Cardiac fibroblast (primary cell): ENCODE measurements at regions not wholly inside any gene's neighbourhood (a gene's known extent, or its start where the extent isn't known, plus 50 kb on each side); places are given as distances from the start of the nearest gene placed in this dataset.

Source experiments
- DNase-seq, 2 donors: peaks; one replicate each; pipeline versions ENCODE4 v3.0.0 to v3.0.0-alpha.2; 2010; ENCODE audit warnings: low read depth in 2 of 2
- H3K4me3 ChIP-seq, 2 donors: replicated peaks in 1 of 2; 1 replicate in 1 of 2; 2 replicates in 1 of 2; pipeline ENCODE4 v1.5.1; 2011; ENCODE audit warnings: low read depth in 2 of 2, low read length in 2 of 2, mild to moderate bottlenecking in 2 of 2, moderate library complexity in 1 of 2
- CTCF ChIP-seq: IDR thresholded peaks from one replicate; pipeline ENCODE4 v1.5.1; 2011; ENCODE audit warnings: low read depth, mild to moderate bottlenecking, low read length, inconsistent platforms

- DNase-seq = peak in 1 of 2 donors; percentile 7
- TF ChIP-seq CTCF = no peak
Observed at GRCh38 chr1:10951961-10952360, 60.5 kb upstream of the TARDBP start.

DNA sequence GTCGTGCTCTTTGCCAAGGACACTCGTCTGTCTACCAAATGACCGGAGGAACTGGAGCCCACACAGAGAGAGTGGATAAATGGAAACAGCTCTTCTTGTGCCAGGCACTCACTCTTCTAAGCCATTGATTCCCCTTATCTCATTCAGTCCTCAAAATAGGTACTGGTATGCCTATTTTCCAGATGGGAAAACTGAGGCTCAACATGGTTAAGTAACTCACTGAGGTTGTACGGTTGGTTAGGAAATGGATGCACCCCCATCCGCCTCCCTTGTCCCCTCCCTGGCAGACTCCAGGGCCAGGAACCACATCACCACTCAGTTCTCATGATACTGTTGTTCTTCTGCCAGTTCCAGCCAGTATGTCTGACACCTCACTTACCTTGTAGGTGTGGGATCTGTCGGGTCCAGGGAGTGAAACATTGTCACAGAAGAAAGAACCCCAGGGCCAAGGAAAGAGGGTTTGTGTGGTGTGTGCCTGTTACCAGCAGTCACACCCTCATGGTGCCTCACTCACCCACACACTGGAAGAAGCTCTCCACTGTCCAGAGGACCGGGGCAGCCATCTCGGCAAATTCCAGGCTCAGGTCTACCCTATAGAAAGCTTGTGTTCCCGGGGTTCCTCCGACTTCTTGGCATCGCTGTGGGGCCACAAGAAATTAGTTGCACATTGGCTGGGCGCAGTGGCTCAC lies 58.8 kb upstream of the TARDBP start:
- DNase-seq = no peak
- H3K4me3 ChIP-seq = no peak overlapping the region
- TF ChIP-seq CTCF = no peak

More at GRCh38 chr1:10951961-10952360, 60.5 kb upstream of the TARDBP start:
- no peak overlapping the region for H3K4me3 ChIP-seq

GRCh38 chr1:10957133-10957532 lies 55.3 kb upstream of the TARDBP start:
- DNase-seq = no peak
- no peak overlapping the region for H3K4me3 ChIP-seq
- no peak for TF ChIP-seq CTCF

- no peak overlapping the region for H3K4me3 ChIP-seq
- no peak for TF ChIP-seq CTCF
Observed at GRCh38 chr1:10958614-10959013, 53.8 kb upstream of the TARDBP start.

DNA sequence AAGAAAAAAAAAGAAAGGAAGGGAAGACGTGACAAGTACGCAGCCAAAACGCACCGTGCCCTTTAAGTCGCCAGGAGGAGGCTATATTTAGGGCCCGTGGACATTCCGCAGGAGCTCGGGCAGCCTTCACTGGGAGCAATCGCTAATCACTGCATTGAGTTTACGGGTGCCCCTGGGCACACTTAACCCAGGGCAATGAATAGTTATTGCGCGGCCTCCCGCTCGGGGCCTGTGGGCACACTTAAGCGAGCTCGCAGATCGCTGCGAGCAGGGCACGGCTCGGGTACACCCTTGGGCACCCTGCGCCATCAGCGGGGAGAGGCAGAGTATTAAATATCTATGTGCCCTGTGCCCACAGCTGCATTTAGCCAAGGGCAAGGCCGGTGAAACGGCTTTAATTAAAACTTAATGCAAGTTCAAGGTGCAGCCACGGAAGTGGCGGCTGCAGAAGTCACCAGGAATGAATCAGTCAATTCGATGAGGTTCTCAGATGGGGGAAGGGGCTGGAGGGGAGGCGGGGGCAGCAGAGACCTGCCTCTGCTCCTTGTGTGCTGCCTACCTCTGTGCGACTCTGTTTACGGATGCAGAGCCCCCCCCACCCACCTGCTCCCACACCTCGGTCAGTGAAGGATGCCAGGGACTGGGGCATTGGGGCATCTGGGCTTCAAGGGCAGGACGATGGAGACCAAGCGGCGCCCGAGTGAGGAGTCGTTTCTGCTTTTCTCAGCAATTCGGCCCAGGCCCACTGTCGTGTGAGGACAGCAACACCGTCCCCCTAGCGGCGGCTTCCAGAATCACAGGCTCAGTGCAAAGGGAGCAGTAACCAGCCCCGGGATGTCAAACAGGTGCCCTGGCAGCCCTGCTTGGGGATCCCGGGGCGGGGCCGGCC lies 51.8 kb upstream of the TARDBP start:
- peak; percentile 65 to 75 for DNase-seq
- no peak overlapping the region for H3K4me3 ChIP-seq

More at GRCh38 chr1:10958614-10959013, 53.8 kb upstream of the TARDBP start:
- DNase-seq = no peak

DNA sequence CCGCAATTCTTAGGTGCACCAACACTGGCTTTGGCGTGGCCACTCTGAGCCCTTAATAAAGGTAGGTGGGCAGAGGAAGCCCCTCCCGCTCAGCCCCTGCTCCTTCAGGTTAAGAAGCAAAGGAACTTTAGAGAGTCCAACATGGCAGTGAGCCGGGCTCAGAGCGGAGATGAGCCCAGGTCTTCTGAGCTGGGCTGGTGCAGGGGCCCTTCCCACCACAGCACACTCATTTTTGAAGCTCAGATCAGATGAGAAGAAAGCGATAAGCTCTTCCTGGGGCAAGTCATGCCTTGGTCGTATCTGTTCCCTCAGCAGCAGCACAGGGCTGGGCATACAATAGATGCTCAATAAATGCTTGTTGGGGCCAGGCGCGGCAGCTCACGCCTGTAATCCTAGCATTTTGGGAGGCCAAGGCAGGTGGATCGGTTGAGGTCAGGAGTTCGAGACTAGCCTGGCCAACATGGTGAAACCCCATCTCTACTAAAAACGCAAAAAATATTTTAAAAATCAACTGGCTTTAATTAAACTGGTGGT lies 51.1 kb upstream of the TARDBP start:
- no peak for TF ChIP-seq CTCF
- H3K4me3 ChIP-seq = no peak overlapping the region
- DNase-seq = no peak

More for the DNA sequence above, 51.8 kb upstream of the TARDBP start:
- TF ChIP-seq CTCF = peak; percentile 91
